ENCODE measurements at regions not wholly inside any gene's neighbourhood (a gene's known extent, or its start where the extent isn't known, plus 50 kb on each side); places are given as distances from the start of the nearest gene placed in this dataset.
"Not testable (repeated sequence)": the region's sequence is repeated elsewhere in the genome, so short reads cannot be mapped to it uniquely, and the experiment has no call there.

- no peak for TF ChIP-seq CTCF (IDR thresholded peaks at IDR 0.05; ENCODE audit: low read depth, low read length, missing control alignments)
These were observed 190.7 kb upstream of the RBBP8 start for GRCh38 chr18:22742409-22742808.

GRCh38 chr18:22745966-22746365 is 187.2 kb upstream of the RBBP8 start:
- no peak for DNase-seq
- no peak for TF ChIP-seq CTCF (IDR thresholded peaks at IDR 0.05; ENCODE audit: low read depth, low read length, missing control alignments)
- no peaks in the 10 kb centered on the region for H3K27me3 ChIP-seq (replicated peaks)

More at GRCh38 chr18:22742409-22742808, 190.7 kb upstream of the RBBP8 start:
- H3K27ac ChIP-seq, result no peak overlapping the region
- no peaks in the 10 kb centered on the region for H3K27me3 ChIP-seq (replicated peaks)
- no peak overlapping the region for H3K4me3 ChIP-seq (ENCODE audit: low read depth, low read length)
- peak; percentile 11 for DNase-seq
- H3K36me3 ChIP-seq (replicated peaks), result no peaks in the 10 kb centered on the region
- in situ Hi-C loops (cut with HindIII; ENCODE audit: low pct_ligation_motif_present, low sequenced_read_pairs), result no loop called here

GRCh38 chr18:22752014-22752413 is 181.1 kb upstream of the RBBP8 start:
- in situ Hi-C loops (cut with HindIII; ENCODE audit: low pct_ligation_motif_present, low sequenced_read_pairs), result no loop called here

More at GRCh38 chr18:22745966-22746365, 187.2 kb upstream of the RBBP8 start:
- H3K36me3 ChIP-seq (replicated peaks), result no peaks in the 10 kb centered on the region
- in situ Hi-C loops (cut with HindIII; ENCODE audit: low pct_ligation_motif_present, low sequenced_read_pairs), result no loop called here
- H3K4me3 ChIP-seq (ENCODE audit: low read depth, low read length), result no peak overlapping the region
- no peak overlapping the region for H3K27ac ChIP-seq

GRCh38 chr18:22753130-22753831 is 179.8 kb upstream of the RBBP8 start:
- H3K27me3 ChIP-seq (replicated peaks), result no peaks in the 10 kb centered on the region
- in situ Hi-C loops (cut with HindIII; ENCODE audit: low pct_ligation_motif_present, low sequenced_read_pairs), result no loop called here

More at GRCh38 chr18:22752014-22752413, 181.1 kb upstream of the RBBP8 start:
- Histone ChIP-seq H3K27me3 (replicated peaks) (no peaks in the 10 kb centered on the region), H3K27ac (no peak overlapping the region), H3K36me3 (replicated peaks) (no peaks in the 10 kb centered on the region), H3K4me3 (ENCODE audit: low read depth, low read length) (no peak overlapping the region)
- TF ChIP-seq CTCF (IDR thresholded peaks at IDR 0.05; ENCODE audit: low read depth, low read length, missing control alignments), result no peak
- DNase-seq, result no peak

GRCh38 chr18:22764005-22764404 is 169.1 kb upstream of the RBBP8 start:
- H3K27me3 ChIP-seq (replicated peaks); in situ Hi-C loops (cut with HindIII; ENCODE audit: low pct_ligation_motif_present, low sequenced_read_pairs); H3K36me3 ChIP-seq (replicated peaks); H3K4me3 ChIP-seq (ENCODE audit: low read depth, low read length); DNase-seq; H3K27ac ChIP-seq: not testable (repeated sequence)

More at GRCh38 chr18:22753130-22753831, 179.8 kb upstream of the RBBP8 start:
- DNase-seq, result no peak
- Histone ChIP-seq H3K27ac (no peak overlapping the region), H3K36me3 (replicated peaks) (no peaks in the 10 kb centered on the region), H3K4me3 (ENCODE audit: low read depth, low read length) (no peak overlapping the region)
- TF ChIP-seq CTCF (IDR thresholded peaks at IDR 0.05; ENCODE audit: low read depth, low read length, missing control alignments), result no peak

GRCh38 chr18:22765896-22766295 is 167.2 kb upstream of the RBBP8 start:
- Histone ChIP-seq H3K36me3 (replicated peaks) (no peaks in the 10 kb centered on the region), H3K27ac (no peak overlapping the region), H3K4me3 (ENCODE audit: low read depth, low read length) (no peak overlapping the region), H3K27me3 (replicated peaks) (no peaks in the 10 kb centered on the region)
- in situ Hi-C loops (cut with HindIII; ENCODE audit: low pct_ligation_motif_present, low sequenced_read_pairs), result no loop called here
- DNase-seq, result no peak
- TF ChIP-seq CTCF (IDR thresholded peaks at IDR 0.05; ENCODE audit: low read depth, low read length, missing control alignments), result no peak
